ENCODE measurements at regions not wholly inside any gene's neighbourhood (a gene's known extent, or its start where the extent isn't known, plus 50 kb on each side); places are given as distances from the start of the nearest gene placed in this dataset.

- no peak overlapping the region for H3K27ac Mint-ChIP-seq
- DNase-seq (ENCODE audit: low spot score), result no peak
- H3K27ac ChIP-seq, result no peak overlapping the region
Measured at GRCh38 chr9:105930011-105930627, 235.8 kb downstream of the TMEM38B start.

GRCh38 chr9:105932276-105932675 lies 237.9 kb downstream of the TMEM38B start:
- DNase-seq (ENCODE audit: low spot score), result no peak

More at GRCh38 chr9:105930011-105930627, 235.8 kb downstream of the TMEM38B start:
- H3K9me3 ChIP-seq (ENCODE audit: low read depth), result no peaks in the 10 kb centered on the region
- no peaks in the 10 kb centered on the region for H3K27me3 ChIP-seq
- H2AFZ ChIP-seq (replicated peaks), result peak overlapping the region; percentile 8
- H3K4me2 ChIP-seq, result no peak overlapping the region
- H3K36me3 ChIP-seq, result no peaks in the 10 kb centered on the region
- no peak overlapping the region for H3K4me3 Mint-ChIP-seq
- no peaks in the 10 kb centered on the region for H3K27me3 Mint-ChIP-seq (ENCODE audit: insufficient read depth, low read depth)
- no peaks in the 10 kb centered on the region for H3F3A ChIP-seq (ENCODE audit: low read depth)
- H3K36me3 Mint-ChIP-seq, result peaks cover 4% of the 10 kb centered on the region
- H3K9ac ChIP-seq, result no peak overlapping the region
- TF ChIP-seq EZH2 (IDR thresholded peaks at IDR 0.05), result no peak
- no peak for TF ChIP-seq EZH2phosphoT487 (IDR thresholded peaks at IDR 0.05)
- TF ChIP-seq CTCF (IDR thresholded peaks at IDR 0.05), result no peak
- H3K79me2 ChIP-seq (ENCODE audit: low read depth), result no peaks in the 10 kb centered on the region
- peaks cover 13% of the 10 kb centered on the region for H3K9me3 Mint-ChIP-seq
- no peaks in the 10 kb centered on the region for H4K20me1 ChIP-seq (ENCODE audit: low read depth)
- no peaks in the 10 kb centered on the region for H3K4me1 ChIP-seq
- no peaks in the 10 kb centered on the region for H3K4me1 Mint-ChIP-seq
- H3K4me3 ChIP-seq, result no peak overlapping the region

GRCh38 chr9:105950448-105950847 lies 256.1 kb downstream of the TMEM38B start:
- Histone ChIP-seq H3K4me2 (no peak overlapping the region), H2AFZ (replicated peaks) (no peak overlapping the region), H3F3A (ENCODE audit: low read depth) (no peaks in the 10 kb centered on the region), H3K79me2 (ENCODE audit: low read depth) (no peaks in the 10 kb centered on the region), H3K4me3 (no peak overlapping the region), H3K9ac (no peak overlapping the region), H4K20me1 (ENCODE audit: low read depth) (no peaks in the 10 kb centered on the region), H3K36me3 (no peaks in the 10 kb centered on the region), H3K27ac (no peak overlapping the region), H3K4me1 (no peaks in the 10 kb centered on the region), H3K27me3 (no peaks in the 10 kb centered on the region), H3K9me3 (ENCODE audit: low read depth) (no peaks in the 10 kb centered on the region)
- Mint-ChIP-seq H3K4me1 (peaks cover 5% of the 10 kb centered on the region), H3K9me3 (peaks cover 30% of the 10 kb centered on the region), H3K4me3 (no peak overlapping the region), H3K27me3 (ENCODE audit: insufficient read depth, low read depth) (no peaks in the 10 kb centered on the region), H3K27ac (no peak overlapping the region), H3K36me3 (peaks cover 7% of the 10 kb centered on the region)
- TF ChIP-seq EZH2phosphoT487 (IDR thresholded peaks at IDR 0.05) (no peak), CTCF (IDR thresholded peaks at IDR 0.05) (no peak), EZH2 (IDR thresholded peaks at IDR 0.05) (no peak)
- no peak for DNase-seq (ENCODE audit: low spot score)

More at GRCh38 chr9:105932276-105932675, 237.9 kb downstream of the TMEM38B start:
- Mint-ChIP-seq H3K27me3 (ENCODE audit: insufficient read depth, low read depth) (no peaks in the 10 kb centered on the region), H3K4me3 (no peak overlapping the region), H3K27ac (no peak overlapping the region), H3K4me1 (no peaks in the 10 kb centered on the region), H3K9me3 (peaks cover 13% of the 10 kb centered on the region), H3K36me3 (peaks cover 4% of the 10 kb centered on the region)
- TF ChIP-seq EZH2phosphoT487 (IDR thresholded peaks at IDR 0.05), result no peak
- no peak for TF ChIP-seq CTCF (IDR thresholded peaks at IDR 0.05)
- no peak for TF ChIP-seq EZH2 (IDR thresholded peaks at IDR 0.05)
- Histone ChIP-seq H3K9ac (no peak overlapping the region), H3K4me3 (no peak overlapping the region), H3K27me3 (no peaks in the 10 kb centered on the region), H3K4me2 (no peak overlapping the region), H3K36me3 (no peaks in the 10 kb centered on the region), H4K20me1 (ENCODE audit: low read depth) (no peaks in the 10 kb centered on the region), H3K27ac (no peak overlapping the region), H3K4me1 (no peaks in the 10 kb centered on the region), H3F3A (ENCODE audit: low read depth) (no peaks in the 10 kb centered on the region), H3K79me2 (ENCODE audit: low read depth) (no peaks in the 10 kb centered on the region), H3K9me3 (ENCODE audit: low read depth) (no peaks in the 10 kb centered on the region), H2AFZ (replicated peaks) (no peak overlapping the region)

Measured in neural progenitor cell (in vitro differentiated cells).